GM18517 (cell line): ENCODE measurements at regions not wholly inside any gene's neighbourhood (a gene's known extent, or its start where the extent isn't known, plus 50 kb on each side); places are given as distances from the start of the nearest gene placed in this dataset.
A peak's percentile ranks its signal among the peaks of the same experiment; 100 is the strongest.
"Not testable (repeated sequence)": the region's sequence is repeated elsewhere in the genome, so short reads cannot be mapped to it uniquely, and the experiment has no call there.

Source experiments
- ATAC-seq: cut with Tn5 transposase; IDR thresholded peaks from one replicate; pipeline ENCODE4 v1.9.1; 2021; ENCODE audit warnings: mild to moderate bottlenecking, moderate library complexity; ENCODE audit not compliant: unreplicated experiment

DNA sequence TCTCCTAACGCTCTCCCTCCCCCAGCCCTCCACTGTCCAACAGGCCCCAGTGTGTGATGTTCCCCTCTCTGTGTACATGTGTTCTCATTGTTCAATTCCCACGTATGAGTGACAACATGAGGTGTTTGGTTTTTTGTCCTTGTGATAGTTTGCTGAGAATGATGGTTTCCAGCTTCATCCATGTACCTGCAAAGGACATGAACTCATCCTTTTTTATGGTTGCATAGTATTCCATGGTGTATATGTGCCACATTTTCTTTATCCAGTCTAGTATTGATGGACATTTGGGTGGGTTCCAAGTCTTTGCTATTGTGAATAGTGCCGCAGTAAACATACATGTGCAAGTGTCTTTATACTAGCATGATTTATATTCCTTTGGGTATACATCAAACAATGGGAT lies 347.4 kb downstream of the MAGEE1 start:
- ATAC-seq = not testable (repeated sequence)

DNA sequence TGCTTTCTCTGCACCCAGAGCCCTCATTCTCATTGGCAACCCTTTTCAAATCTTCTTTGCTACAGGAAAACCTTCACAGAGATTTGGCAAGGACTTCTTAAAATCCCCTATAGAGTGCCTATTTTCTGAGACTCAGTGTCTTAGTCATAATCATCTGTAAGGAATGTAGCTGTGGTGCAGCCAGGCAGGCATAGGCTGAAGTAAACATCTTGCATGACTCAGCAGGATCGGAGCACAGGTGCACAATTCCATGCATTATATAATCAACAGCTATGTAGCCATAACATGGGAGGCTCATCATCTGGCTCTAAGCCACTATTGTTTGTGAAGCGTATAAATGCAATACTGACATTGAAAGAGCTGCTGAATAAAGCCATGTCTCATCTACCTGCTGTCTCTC lies 368.8 kb downstream of the MAGEE1 start:
- ATAC-seq = no peak

DNA sequence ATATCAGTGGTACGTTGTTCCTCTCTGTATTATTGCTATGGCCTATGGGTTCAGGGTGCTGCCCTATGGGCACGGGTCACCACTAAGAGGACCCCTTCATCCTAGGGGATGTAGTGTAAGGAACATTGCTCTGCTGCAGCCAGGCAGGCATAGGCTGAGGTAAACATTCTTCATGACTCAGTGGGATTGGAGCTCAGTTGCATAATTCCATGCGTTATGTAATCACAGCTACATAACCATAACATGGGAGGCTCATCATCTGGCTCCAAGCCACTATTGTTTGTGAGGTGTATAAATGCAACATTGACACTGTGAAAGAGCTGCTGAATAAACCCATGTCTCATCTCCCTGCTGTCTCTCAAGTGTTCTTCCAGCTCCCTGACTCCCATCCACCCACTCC lies 375.2 kb downstream of the MAGEE1 start:
- no peak for ATAC-seq

DNA sequence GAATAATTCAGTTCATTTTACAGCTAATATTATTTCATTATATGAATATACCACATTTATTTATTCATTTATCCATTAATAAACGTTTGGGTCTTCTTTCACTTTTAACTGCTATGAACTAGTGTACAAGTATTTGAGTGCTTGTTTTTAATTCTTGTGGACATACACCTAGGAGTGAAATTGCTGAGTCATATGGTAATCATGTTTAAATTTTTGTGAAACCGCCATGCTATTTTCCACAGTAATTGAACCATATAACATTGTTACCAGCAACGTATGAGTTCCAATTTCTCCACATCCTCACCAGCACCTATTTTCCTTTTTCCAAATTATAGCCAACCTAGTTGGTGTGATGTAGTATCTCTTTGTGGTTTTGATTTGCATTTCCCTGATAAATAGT lies 388.2 kb downstream of the MAGEE1 start:
- ATAC-seq = no peak

DNA sequence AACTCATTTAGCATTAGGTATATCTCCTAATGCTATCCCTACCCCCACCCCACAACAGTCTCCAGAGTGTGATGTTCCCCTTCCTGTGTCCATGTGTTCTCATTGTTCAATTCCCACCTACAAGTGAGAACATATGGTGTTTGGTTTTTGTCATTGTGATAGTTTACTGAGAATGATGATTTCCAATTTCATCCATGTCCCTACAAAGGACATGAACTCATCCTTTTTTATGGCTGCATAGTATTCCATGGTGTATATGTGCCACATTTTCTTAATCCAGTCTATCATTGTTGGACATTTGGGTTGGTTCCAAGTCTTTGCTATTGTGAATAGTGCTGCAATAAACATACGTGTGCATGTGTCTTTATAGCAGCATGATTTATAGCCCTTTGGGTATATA lies 389.8 kb downstream of the MAGEE1 start:
- not testable (repeated sequence) for ATAC-seq

DNA sequence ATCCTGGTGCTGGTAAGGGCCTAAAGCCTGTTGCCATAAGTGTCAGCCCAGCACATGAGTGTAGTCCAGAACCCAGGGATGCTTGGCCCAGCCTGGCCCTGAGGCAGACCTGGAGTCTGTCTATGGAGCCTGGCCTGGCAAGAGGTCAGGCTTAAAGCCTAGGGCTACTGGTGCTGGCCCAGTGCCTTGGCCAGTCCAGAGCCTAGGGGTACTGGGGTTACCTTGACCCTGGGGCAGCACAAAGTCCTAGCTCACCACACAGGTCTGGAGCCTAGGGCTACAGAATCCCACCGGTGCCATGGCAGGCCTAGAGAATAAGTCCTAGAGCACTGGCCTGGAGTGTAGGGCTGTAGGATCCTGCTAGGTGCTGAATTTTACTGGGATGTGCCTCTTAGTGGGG lies 393.8 kb downstream of the MAGEE1 start:
- ATAC-seq = no peak

DNA sequence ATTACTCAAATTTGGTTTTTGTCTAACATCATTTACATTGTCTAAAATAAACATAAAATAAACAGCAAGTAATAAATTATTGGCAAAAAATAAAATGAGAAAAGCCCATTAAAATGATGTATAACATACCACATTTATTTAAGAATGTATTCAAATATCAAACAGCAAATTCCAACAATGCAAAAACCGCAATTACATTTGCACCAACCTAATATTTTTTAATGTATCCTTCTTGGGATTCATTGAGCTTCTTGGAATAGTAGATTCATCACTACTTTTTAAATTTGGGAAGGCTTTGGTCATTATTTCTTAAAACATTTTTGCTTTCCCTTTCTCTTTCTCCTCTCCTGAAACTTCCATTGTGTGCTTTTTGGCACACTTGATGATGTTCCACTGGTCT lies 400.2 kb downstream of the MAGEE1 start:
- no peak for ATAC-seq

DNA sequence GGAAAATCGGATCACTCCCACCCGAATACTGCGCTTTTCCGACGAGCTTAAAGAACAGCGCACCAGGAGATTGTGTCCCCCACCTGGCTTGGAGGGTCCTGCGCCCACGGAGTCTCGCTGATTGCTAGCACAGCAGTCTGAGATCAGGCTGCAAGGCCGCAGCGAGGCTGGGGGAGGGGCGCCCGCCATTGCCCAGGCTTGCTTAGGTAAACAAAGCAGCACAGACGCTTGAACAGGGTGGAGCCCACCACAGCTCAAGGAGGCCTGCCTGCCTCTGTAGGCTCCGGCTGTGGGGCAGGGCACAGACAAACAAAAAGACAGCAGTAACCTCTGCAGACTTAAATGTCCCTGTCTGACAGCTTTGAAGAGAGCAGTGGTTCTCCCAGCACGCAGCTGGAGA lies 413.4 kb downstream of the MAGEE1 start:
- not testable (repeated sequence) for ATAC-seq

DNA sequence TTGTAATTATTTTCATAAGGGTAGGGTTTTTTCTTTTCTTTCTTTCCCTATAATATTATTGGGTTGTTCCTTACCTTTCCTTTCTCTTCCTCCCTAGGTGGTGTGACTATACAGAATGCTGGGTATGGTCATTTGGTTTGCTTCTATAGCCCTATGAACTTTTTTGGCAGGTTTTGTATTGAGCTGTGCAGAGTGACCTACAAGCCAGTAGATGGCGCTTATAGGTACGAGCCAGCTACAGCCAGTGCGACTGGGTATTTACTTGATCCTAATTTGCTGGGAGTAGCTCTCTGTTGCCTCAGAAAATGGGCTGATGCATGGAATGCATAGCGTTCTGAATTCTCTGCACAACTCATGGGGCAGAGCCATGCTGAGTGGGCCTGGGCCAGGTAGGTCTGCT lies 423.3 kb downstream of the MAGEE1 start:
- no peak for ATAC-seq

DNA sequence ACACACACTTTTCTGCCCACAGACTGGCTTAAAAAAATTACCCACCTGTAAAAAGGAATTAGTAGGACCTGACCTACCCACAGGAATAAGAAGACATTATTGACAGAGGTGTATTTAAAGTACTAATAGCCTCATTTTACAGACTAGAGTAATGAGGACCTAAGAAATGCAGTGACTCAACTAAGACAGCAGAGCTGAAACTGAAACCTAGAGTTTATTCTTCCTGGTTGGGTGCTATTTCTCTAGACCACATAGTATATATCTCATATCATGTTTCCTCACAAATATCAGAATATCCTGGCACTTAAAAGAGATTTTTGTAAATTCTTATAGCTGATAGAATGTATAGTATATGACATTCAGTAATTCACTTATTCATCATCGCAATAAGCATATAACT lies 435.0 kb downstream of the MAGEE1 start:
- ATAC-seq = no peak

DNA sequence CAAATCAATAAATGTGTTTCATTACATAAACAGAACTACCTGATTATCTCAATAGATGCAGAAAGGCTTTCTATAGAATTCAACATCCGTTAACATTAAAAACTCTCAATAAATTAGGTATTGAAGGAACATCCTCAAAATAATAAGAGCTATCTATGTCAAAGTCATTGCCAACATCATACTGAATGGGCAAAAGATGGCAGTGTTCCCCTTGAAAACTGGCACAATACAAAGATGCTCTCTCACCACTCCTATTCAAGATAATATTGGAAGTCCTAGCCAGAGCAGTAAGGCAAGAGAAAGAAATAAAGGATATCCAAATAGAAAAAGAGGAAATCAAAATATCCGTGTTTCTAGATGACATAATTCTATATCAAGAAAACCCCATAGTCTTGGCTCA lies 466.4 kb downstream of the MAGEE1 start:
- ATAC-seq = no peak

DNA sequence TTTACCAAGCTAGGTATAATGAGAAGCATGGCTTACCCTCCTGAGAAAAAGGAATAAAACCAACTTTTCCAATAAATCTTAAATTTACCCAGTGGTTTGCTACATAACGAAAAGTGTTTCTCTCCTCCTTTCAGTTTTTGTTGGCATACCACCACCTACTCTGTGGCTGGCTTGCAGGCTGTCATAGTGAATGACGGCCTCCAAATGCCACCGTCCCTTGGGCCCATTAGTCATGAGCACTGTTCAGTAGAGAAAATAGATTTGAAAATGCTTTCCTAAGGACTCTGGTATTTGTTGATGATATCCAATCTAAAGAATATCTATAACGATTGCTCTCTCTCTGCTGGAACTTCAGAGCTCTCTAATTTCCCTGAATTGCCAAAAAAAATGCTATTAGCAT lies 488.3 kb downstream of the MAGEE1 start:
- ATAC-seq = no peak

DNA sequence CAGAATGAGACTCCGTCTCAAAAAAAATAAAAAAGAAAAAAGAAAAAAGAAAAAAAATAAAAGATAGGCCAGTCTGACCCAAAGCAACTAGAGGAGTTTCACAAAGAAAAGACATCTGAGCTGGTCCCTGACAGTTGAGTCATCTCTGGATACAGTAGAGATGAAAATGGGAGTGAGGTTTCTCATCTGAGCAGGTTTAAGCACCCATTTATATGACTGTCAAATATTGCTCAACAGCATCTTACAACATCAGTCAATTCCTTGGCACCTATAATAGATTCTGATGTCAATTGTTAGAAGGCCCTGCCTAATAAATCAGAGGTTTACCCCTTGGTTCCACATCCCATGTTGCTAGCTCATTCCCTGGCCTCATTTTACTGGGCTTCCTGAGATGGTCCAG lies 490.5 kb downstream of the MAGEE1 start:
- no peak for ATAC-seq

DNA sequence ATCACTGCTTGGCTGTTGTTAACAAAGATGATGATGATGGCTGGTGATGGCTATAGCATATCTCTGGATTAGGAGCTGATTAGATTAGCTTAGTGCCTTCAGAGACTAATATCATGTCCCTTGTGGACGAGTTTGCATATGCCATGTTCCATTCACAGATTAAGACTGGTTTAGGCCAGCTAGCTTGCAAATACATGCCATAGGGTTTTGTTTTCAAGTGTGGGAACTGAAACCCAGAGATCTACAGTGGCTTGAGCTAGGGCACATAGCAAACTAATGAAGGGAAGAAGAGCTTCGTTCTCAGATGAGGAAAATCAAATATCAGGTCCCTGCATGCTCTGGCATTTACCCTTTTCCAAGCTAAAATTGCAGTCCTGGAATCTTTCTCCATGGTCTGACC lies 492.3 kb downstream of the MAGEE1 start:
- no peak for ATAC-seq

DNA sequence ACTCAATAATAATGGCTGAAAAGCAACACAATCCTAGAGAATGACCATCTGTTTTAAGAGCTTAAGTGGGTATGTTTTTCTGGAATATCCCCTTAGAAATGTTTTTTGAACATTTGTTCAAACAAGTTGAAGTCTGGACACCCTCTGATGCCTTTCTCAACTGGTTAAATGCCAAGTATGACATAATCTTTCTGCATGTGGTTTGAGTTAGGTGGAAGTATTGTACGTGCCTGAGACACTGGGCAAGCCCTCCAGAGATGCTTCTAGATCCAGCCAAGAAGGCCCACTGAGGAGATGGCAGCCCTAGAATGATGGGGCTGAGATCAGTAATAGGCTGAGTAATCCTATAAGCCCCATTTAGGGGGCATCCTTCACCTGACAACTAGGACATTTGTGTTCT lies 493.1 kb downstream of the MAGEE1 start:
- ATAC-seq = no peak

DNA sequence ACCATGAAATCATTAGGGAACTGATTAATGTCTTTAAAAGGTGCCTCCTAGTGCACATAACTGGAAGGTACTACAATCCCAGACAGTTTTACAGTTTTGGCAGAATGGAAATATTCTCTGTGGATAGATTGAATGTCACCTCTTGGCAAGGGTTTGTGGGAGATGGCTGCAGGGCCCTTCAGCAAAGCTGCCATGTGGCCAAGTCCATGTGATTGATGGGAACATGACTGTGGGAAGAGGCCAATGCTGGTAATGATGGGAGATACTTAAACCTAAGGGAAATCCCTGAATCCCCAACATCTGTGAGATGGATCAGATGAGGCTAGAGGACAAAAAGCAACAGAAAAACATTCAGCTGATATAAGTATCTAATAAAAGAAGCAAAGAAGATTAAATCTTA lies 493.7 kb downstream of the MAGEE1 start:
- ATAC-seq = no peak

DNA sequence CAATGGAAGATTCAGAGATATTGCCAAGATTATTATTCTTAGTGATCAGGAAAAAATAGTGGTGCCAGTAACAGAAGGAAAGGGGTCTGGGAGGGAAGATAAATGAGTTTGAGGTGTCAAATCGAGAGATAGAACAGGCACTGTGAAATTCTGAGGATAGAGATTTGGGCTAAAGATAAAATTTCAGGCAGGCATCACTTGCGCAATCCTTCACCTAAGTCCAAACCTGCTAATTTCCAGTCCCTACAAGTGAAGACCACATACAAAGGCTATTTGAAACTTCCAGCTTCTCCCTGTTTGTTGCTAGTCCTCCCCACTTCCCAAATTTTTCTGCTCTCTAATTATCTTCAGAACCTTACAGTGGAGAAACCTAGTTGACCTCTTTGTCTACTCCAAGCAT lies 494.6 kb downstream of the MAGEE1 start:
- ATAC-seq = no peak

DNA sequence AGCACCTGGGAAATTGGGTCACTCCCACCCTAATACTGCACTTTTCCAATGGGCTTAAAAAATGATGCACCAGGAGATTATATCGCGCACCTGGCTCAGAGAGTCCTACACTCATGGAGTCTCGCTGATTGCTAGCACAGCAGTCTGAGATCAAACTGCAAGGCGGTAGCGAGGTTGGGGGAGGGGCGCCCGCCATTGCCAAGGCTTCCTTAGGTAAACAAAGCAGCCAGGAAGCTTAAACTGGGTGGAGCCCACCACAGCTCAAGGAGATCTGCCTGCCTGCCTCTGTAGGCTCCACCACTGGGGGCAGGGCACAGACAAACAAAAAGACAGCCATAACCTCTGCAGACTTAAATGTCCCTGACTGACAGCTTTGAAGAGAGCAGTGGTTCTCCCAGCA lies 497.1 kb downstream of the MAGEE1 start:
- not testable (repeated sequence) for ATAC-seq

DNA sequence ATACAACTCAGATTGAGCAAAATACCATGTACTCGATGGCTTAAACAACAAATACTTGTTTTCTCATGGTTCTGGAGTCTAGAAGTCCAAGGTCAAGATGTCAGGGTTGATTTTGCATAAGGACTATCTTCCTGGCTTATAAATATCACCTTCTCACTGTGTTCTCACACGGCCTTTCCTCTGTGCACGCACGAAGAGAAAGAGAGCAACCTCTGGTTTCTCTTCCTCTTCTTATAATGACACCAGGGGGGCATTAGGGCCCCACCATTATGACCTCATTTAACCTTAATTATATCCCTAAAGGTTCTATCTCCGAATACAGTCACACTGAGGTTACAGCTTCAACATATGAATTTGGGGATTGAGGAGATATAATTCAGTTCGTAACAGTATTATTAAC lies 504.0 kb downstream of the MAGEE1 start:
- ATAC-seq = no peak

DNA sequence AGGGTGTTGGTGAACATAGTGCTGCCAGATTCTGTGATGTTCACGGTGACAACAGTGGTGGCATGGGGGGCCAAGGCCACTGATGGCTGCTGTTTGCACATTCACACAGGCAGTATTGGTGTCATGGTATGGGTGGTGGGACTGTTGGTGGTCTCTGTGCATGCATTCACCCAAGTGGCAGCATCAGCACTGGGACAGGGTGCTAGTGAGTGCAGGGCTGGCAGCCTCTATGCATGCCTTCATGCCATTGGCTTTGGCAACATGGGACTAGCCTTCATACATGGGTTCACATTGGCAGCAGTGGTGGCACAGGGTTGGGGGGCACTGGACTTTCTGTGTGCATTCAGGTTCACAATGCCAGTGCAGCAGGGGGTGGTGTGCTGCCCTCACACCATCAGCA lies 489.7 kb upstream of the FGF16 start:
- no peak for ATAC-seq

DNA sequence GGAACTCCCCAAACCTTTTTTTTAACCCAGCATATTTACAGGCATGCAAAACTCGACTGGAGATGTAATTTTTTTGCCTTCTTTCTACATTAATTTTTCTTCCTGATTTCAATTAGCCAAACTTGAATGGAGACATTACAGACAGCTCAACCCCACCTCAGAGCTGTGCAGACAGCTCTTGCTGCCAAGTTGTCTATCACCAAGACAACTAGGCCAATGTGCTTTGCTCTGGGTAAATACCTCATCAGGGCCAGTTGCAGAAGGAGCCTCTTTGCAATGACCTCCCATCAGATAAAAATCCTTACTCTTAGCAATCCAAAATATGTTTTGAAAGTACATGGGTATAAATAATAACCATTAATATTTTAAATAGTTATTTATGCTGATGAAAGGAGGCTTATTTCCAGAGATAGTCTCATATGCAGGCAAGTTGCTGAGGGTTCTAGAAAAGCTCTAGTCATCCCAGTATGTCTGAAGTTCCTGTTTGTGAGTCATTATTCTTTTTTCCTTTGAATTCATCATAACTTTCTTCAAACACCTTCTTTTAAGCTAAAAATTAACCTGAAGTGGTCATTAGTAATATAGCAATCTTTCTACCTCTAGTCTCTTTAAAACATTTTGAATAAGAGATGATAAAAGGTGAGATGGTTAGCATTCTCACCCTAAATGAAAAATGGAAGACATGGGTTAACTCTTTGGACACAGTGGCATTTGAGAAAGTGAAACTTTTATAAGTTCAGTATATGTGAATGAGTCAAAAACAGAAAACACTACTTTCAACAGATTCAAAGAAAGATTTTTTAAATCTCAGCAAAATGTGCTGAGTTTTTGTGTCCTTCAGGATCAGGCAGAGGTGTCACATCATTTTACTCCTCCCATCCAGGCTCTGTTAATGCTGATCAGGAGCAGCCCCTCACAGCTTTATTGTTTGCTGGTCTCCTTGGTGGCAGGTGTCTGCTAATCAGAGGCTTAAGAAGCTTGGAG lies 475.5 kb upstream of the FGF16 start:
- peak; percentile 73 for ATAC-seq

DNA sequence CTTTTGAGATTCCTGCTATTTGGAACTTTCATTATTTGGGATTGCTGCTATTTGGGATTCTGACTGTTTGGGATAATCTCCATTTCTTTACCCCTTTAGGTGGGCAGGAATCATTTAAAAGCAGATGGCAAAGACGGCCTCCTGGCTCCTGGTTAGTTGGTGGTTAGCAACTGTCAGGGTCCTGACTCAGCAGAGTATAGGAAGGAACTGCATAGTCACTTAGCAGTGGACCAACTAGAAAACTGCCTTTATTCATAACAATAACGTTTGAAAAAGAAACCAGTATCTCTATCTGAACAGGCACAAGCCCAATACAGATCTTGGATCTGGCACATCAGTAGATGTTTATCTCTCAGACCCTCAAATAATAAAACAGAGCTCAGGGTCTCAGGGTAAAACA lies 469.7 kb upstream of the FGF16 start:
- ATAC-seq = no peak

DNA sequence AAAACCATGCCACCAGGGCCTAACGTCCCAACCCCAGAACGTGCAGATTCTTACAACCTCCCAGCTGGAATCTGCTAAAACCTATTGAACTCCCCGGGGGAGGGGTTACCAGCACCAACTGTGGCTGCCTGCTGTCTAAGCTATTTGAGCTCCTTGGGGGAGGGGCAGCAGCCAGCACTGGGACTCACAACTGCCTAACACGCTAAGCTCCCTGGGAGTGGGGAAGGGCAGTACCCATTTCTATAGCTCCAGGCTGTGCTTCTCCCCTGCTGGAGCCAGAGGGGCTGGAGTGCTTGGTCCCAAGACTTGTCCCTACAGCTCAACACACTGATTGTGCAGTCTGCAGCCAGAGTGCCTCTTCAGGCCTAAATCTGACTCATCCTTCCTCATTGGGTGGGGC lies 459.8 kb upstream of the FGF16 start:
- ATAC-seq = no peak
